D721Med (cell line): ENCODE measurements at regions not wholly inside any gene's neighbourhood (a gene's known extent, or its start where the extent isn't known, plus 50 kb on each side); places are given as distances from the start of the nearest gene placed in this dataset.
"Not testable (repeated sequence)": the region's sequence is repeated elsewhere in the genome, so short reads cannot be mapped to it uniquely, and the experiment has no call there.

Source experiments
- DNase-seq: peaks from one replicate; pipeline ENCODE4 v3.0.0; 2011; ENCODE audit warnings: low spot score; ENCODE audit not compliant: insufficient read length
- FAIRE-seq: peaks from 2 replicates; lab custom pipeline; 2011; peaks lifted over from hg19 to GRCh38; lab: Jason Lieb, UNC
- TF ChIP-seq, protein P1 (sequence below): IDR thresholded peaks from 2 replicates; pipeline ENCODE4 v1.5.1; 2012; ENCODE audit warnings: mild to moderate bottlenecking, control low read depth; ENCODE audit not compliant: insufficient read depth; ENCODE audit errors: missing control alignments

DNA sequence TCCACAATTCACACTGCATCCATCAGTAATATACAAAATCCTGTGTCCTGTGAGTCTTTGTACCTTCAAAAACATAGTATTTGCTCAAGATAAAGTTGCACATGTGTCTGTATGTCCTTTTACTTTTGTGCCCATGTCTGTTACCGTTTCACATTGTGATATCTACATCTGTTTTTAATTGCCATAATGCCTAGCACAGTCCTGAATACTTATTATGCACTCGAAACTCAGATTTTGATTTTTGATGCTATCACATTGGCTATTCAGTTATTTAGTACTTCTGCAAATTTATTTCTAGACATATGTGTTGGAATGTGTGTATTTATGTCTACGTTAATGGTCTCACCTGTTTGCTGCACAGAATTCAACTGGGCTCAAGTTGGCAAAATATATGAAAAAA lies 452.8 kb upstream of the ZEB2 start:
- TF ChIP-seq, protein P1, sequence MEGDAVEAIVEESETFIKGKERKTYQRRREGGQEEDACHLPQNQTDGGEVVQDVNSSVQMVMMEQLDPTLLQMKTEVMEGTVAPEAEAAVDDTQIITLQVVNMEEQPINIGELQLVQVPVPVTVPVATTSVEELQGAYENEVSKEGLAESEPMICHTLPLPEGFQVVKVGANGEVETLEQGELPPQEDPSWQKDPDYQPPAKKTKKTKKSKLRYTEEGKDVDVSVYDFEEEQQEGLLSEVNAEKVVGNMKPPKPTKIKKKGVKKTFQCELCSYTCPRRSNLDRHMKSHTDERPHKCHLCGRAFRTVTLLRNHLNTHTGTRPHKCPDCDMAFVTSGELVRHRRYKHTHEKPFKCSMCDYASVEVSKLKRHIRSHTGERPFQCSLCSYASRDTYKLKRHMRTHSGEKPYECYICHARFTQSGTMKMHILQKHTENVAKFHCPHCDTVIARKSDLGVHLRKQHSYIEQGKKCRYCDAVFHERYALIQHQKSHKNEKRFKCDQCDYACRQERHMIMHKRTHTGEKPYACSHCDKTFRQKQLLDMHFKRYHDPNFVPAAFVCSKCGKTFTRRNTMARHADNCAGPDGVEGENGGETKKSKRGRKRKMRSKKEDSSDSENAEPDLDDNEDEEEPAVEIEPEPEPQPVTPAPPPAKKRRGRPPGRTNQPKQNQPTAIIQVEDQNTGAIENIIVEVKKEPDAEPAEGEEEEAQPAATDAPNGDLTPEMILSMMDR, result no peak
- no peak for FAIRE-seq

DNA sequence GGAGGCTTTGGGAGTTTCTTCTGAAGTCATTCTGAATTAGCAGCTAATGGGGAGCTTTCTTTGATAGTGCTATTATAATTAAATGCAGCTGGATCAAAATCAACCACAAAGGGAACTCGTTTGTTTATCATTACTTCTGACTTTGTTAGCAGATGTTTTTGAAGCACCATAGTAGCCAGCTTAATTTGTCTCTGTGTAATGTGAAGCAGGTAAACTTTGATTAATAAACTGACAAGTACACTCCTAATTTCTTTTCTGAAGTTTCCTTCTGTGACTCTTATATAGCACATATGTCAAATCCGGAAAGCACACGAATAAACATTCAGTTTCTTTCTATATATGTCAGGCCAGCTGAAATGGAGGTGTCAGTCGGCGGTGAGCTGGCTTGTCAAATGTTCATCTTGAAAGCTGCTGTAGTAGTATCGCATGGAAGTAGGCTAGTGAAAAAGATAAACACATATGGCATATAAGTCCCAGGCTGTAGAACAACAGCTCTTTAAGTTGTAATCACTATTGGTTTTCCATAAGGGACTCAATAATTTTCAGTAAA lies 451.9 kb upstream of the ZEB2 start:
- no peak for DNase-seq
- TF ChIP-seq, protein P1, result no peak
- FAIRE-seq, result no peak

More for the DNA sequence above, 452.8 kb upstream of the ZEB2 start:
- no peak for DNase-seq

DNA sequence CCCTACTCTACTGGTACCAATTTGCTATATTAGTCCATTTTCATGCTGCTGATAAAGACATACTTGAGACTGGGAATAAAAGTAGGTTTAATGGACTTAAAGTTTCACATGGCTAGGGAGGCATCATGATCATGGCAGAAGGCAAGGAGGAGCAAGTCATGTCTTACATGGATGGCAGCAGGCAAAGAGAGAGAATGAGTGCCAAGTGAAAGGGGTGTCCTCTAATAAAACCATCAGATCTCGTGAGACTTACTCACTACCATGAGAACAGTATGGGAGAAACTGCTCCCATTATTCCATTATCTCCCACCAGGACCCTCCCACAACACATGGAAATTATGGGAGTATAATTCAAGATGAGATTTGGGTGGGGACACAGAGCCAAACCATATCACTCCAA lies 450.5 kb upstream of the ZEB2 start:
- FAIRE-seq, DNase-seq: not testable (repeated sequence)

DNA sequence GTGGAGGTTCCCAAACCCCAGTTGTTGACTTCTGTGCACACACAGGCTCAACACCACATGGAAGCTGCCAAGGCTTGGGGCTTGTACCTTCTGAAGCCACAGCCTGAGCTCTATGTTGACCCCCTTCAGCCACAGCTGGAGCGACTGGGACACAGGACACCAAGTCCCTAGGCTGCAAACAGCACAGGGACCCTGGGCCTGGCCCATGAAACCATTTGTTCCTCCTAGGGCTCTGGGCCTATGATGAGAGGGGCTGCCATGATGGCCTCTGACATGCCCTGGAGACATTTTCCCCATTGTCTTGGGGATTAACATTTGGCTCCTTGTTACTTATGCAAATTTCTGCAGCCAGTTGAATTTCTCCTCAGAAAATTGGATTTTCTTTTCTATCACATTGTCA lies 449.6 kb upstream of the ZEB2 start:
- not testable (repeated sequence) for DNase-seq, FAIRE-seq

DNA sequence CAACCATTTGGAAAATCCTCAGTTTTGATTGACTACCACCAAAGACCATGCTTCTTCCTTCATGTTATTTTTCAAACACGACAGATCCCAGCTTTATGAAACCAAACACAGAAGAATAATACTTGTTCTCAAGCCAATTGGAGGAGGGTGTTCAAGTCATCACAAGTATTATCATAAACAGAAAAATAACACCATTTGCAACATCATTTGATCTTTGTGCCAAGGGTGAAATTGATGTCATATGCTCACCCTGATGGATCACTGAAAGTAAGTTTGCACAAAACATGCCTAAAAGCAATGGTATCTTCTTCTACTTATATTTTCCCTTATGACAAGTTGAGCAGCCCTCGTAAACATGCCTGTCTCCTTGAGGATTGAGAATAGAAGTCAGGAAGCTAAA lies 448.0 kb upstream of the ZEB2 start:
- FAIRE-seq (no peak), DNase-seq (no peak)
- TF ChIP-seq, protein P1, result no peak

DNA sequence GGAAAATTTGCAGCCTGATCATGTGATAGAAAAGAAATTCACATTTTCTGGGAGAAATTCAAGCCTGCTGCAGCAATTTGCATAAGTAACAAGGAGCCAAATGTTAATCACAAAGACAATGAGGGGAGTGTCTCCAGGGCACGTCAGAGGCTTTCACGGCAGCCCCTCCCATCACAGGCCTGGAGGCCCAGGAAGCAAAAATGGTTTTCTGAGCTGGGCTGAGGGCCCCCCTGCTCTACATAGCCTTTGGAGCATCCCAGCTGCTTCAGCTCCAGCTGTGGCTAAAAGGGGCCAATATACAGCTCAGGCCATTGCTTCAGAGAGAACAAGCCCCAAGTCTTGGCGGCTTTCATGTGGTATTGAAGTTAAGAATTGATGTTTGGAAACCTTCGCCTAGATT lies 445.3 kb upstream of the ZEB2 start:
- FAIRE-seq, result no peak
- no peak for DNase-seq
- TF ChIP-seq, protein P1, result no peak

DNA sequence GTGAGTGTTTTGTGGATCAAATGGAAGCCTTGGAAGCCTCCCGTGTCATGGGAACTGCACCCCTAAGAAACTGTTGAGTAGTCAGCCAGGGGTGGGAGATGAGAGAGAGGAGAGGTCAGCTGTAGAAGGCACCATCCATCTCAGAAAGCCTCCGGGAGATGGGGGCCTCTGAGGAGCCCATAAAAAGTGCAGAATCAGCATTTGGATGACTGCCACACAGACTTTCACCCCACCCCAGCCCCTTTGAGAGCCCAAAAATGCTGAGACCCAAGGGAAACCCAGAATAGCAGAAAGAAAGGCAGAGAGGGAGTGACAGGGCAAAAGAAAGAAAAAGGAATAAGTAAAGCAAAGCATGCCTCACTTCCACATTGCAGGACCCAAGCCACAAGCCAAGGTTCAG lies 443.1 kb upstream of the ZEB2 start:
- FAIRE-seq (no peak), DNase-seq (no peak)
- TF ChIP-seq, protein P1, result no peak

DNA sequence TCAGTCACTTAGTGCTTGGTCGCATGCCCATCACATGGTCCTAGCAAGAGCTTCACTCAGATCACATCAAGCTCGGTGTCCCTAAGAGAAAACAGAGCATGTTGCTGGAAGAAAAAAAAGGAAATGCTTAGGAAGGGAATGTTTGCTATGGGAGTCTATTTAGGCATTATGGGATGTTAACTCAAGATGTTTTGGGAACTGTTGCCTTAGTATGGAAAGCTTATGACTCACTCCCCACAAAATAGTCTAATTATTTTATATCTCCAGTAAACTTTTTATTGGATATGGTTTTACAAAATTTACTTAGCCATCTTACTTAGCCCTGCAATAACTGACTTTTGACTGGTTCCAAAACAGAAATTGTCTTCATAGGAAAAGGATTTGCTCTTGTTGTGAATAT lies 439.5 kb upstream of the ZEB2 start:
- TF ChIP-seq, protein P1, result no peak
- no peak for DNase-seq
- FAIRE-seq, result no peak
